HG03066 (cell line): ENCODE measurements at regions not wholly inside any gene's neighbourhood (a gene's known extent, or its start where the extent isn't known, plus 50 kb on each side); places are given as distances from the start of the nearest gene placed in this dataset.
A peak's percentile ranks its signal among the peaks of the same experiment; 100 is the strongest.

Experiments
- ATAC-seq: cut with Tn5 transposase; IDR thresholded peaks from one replicate; pipeline ENCODE4 v1.9.1; 2021; ENCODE audit warnings: low read depth; ENCODE audit not compliant: unreplicated experiment

- no peak for ATAC-seq
Observed at GRCh38 chr7:148950806-148951205, 66.7 kb upstream of the EZH2 start.

- no peak for ATAC-seq
Observed at GRCh38 chr7:148944935-148945934, 61.1 kb upstream of the EZH2 start.

- peak; percentile 46 for ATAC-seq
Observed at GRCh38 chr7:148941598-148942275, 57.6 kb upstream of the EZH2 start.

- ATAC-seq: peak; percentile 64
Observed at GRCh38 chr7:148940702-148941597, 56.9 kb upstream of the EZH2 start.

GRCh38 chr7:148939128-148939755 lies 55.2 kb upstream of the EZH2 start:
- no peak for ATAC-seq

GRCh38 chr7:148935451-148935850 lies 51.4 kb upstream of the EZH2 start:
- ATAC-seq: no peak
